Coronary artery (tissue), 2 donors: ENCODE measurements at regions not wholly inside any gene's neighbourhood (a gene's known extent, or its start where the extent isn't known, plus 50 kb on each side); places are given as distances from the start of the nearest gene placed in this dataset.

ENCODE experiments used
- DNase-seq: peaks from one replicate; pipeline ENCODE4 v3.0.0-alpha.2; 2017; ENCODE audit warnings: low spot score
- H3K27ac ChIP-seq, 2 donors: fragments of 200-600 bp; sonication (generic); one replicate each; pipeline ENCODE4 v1.5.1; 2016 to 2019
- H3K4me3 ChIP-seq: fragments of 200-600 bp; sonication (generic); 2 replicates; pipeline ENCODE4 v1.5.1; 2016; ENCODE audit warnings: mild to moderate bottlenecking, moderate library complexity
- TF ChIP-seq, protein P1 (sequence below): fragments of 200-600 bp; sonication (generic); IDR thresholded peaks from one replicate; pipeline ENCODE4 v1.5.1; 2019; ENCODE audit warnings: antibody characterized with exemption

GRCh38 chr11:11043721-11044120, 185.9 kb upstream of the ZBED5 start:
- Histone ChIP-seq H3K27ac (no peak overlapping the region), H3K4me3 (no peak overlapping the region)
- no peak for DNase-seq
- TF ChIP-seq, protein P1, sequence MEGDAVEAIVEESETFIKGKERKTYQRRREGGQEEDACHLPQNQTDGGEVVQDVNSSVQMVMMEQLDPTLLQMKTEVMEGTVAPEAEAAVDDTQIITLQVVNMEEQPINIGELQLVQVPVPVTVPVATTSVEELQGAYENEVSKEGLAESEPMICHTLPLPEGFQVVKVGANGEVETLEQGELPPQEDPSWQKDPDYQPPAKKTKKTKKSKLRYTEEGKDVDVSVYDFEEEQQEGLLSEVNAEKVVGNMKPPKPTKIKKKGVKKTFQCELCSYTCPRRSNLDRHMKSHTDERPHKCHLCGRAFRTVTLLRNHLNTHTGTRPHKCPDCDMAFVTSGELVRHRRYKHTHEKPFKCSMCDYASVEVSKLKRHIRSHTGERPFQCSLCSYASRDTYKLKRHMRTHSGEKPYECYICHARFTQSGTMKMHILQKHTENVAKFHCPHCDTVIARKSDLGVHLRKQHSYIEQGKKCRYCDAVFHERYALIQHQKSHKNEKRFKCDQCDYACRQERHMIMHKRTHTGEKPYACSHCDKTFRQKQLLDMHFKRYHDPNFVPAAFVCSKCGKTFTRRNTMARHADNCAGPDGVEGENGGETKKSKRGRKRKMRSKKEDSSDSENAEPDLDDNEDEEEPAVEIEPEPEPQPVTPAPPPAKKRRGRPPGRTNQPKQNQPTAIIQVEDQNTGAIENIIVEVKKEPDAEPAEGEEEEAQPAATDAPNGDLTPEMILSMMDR: no peak

DNA sequence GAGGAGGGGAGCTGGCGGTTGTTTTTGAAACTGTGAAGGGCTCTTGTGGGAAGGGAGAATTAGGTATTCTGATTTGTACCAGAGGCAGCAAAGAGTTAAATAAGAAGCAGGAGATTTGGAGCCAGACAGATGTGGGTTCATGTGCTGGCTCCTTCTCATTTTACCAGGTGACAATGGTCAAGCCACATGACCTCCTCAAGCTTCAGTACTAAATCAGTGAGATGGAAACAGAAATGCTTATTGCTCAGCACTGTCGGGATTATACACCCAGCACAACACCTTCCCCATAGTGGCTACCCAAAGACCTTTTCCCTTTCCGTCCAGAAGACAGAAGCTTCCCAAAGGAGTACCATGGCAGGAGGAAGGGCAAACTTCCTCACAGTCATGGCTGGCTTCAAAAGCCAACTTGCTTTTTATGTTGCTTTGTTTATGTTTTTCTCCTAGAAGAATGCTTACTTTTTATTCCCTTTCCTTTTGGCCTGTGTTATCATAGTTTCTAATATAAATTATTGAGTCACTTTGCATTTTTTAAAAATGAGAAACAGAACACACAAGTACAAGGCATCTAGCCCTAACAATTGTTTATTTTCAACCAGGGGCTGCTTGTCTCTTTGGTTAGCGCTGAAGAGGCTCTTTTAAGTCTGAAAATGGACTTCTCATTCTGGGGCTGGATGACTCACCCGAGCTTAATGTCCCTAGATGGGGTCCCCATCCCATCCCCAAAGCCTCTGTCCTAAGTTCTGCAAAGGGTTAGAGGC, 181.5 kb upstream of the ZBED5 start:
- Histone ChIP-seq H3K27ac (no peak overlapping the region), H3K4me3 (no peak overlapping the region)
- no peak for DNase-seq
- TF ChIP-seq, protein P1: no peak

DNA sequence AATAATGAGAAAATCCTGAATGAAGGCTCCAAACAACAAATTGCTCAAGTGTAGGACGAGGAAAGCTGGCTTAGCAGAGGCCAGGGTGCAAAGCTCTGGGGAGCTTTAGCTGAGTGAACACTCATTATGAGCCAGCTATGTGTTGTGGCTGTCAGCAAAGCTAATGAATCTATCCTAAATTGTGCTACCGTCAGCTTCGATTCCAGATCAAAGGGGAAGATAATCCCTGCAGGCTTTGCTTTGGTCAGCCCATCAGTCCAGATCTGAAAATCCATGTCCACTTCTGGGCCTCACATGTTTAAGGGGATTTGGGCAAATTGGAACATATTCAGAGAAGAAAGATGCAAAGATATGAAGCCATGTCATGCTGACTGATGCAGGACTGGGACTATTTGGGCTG, 180.9 kb upstream of the ZBED5 start:
- DNase-seq: no peak
- no peak overlapping the region for H3K4me3 ChIP-seq
- peak overlapping the region in 1 of 2 donors; percentile 19 for H3K27ac ChIP-seq
- TF ChIP-seq, protein P1: no peak

DNA sequence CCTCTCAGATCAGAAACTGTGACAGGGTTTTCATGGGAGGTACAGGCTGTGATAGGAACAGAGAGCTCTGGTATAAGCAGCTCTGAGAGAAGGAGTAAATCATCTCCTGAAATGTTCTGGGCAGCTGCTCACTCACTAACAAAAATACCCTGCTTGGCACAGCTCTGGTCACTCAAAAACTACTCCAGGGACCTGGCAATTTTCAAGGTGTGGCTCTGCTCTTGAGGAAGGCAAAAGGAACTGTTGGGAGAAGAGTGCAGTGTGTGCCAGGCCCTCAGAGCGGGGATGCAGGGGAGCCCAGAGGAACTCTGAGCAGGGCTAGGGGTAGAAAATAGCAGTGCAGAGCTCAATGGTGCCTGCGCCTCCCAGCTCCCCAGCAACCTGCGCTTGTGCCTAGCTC, 180.5 kb upstream of the ZBED5 start:
- DNase-seq: no peak
- peak overlapping the region in 1 of 2 donors; percentile 19 for H3K27ac ChIP-seq
- TF ChIP-seq, protein P1: no peak
- no peak overlapping the region for H3K4me3 ChIP-seq

- TF ChIP-seq, protein P1: peak; percentile 64
- no peak for DNase-seq
Measured at GRCh38 chr11:11036848-11037732, 179.2 kb upstream of the ZBED5 start.

GRCh38 chr11:11036185-11036847, 178.5 kb upstream of the ZBED5 start:
- TF ChIP-seq, protein P1: no peak
- no peak for DNase-seq
- no peak overlapping the region for H3K4me3 ChIP-seq
- H3K27ac ChIP-seq: no peak overlapping the region

More at GRCh38 chr11:11036848-11037732, 179.2 kb upstream of the ZBED5 start:
- Histone ChIP-seq H3K27ac (no peak overlapping the region), H3K4me3 (no peak overlapping the region)
